Hematopoietic multipotent progenitor cell treated with erythropoietin and hydrocortisone succinate and interleukin-3 and kit ligand, for 15 days (in vitro differentiated cells): ENCODE measurements at regions not wholly inside any gene's neighbourhood (a gene's known extent, or its start where the extent isn't known, plus 50 kb on each side); places are given as distances from the start of the nearest gene placed in this dataset.
"Not testable (repeated sequence)": the region's sequence is repeated elsewhere in the genome, so short reads cannot be mapped to it uniquely, and the experiment has no call there.

Source experiments
- DNase-seq: peaks from one replicate; pipeline ENCODE4 v3.0.0-alpha.2; 2015; ENCODE audit warnings: low spot score

DNA sequence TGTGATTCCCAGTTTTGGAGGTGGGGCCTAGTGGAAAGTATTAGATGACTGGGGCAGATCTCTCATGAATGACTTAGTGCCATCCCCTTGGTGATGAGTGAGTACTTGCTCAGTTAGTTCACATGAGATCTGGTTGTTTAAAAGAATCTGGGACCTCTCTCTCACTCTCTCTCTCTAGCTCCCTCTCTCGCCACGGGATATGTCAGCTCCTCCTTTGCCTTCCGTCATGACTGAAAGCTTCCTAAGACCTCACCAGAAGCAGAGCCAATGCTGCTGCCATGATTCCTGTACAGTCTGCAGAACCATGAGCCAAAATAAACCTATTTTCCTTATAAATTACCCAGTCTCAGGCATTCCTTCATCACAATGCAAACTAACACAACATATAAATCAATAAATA lies 176.7 kb downstream of the PRELID2 start:
- no peak for DNase-seq

DNA sequence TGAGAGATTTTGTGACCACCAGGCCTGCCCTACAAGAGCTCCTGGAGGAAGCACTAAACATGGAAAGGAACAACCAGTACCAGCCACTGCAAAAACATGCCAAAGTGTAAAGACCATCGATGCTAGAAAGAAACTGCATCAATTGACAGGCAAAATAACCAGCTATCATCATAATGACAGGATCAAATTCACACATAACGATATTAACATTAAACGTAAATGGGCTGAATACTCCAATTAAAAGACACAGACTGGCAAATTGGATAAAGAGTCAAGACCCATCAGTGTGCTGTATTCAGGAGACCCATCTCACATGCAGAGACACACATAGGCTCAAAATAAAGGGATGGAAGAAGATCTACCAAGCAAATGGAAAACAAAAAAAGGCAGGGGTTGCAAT lies 182.4 kb downstream of the PRELID2 start:
- not testable (repeated sequence) for DNase-seq

- not testable (repeated sequence) for DNase-seq
These were observed 188.0 kb downstream of the PRELID2 start for GRCh38 chr5:145647137-145647536.

DNA sequence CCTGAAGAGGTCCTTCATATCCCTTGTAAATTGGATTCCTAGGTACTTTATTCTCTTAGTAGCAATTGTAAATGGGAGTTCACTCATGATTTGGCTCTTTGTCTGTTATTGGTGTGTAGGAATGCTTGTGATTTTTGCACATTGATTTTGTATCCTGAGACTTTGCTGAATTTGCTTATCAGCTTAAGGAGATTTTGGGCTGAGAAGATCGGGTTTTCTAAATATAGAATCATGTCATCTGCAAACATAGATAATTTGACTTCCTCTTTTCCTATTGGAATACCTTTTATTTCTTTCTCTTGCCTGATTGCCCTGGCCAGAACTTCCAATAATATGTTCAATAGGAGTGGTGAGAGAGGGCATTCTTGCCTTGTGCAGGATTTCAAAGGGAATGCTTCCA lies 191.9 kb downstream of the PRELID2 start:
- DNase-seq: not testable (repeated sequence)

- no peak for DNase-seq
These were observed 197.7 kb downstream of the PRELID2 start for GRCh38 chr5:145637396-145637795.

GRCh38 chr5:145636371-145636770 lies 198.8 kb downstream of the PRELID2 start:
- DNase-seq: no peak

GRCh38 chr5:145633474-145633873 lies 201.7 kb downstream of the PRELID2 start:
- DNase-seq: no peak

GRCh38 chr5:145632701-145633100 lies 202.4 kb downstream of the PRELID2 start:
- no peak for DNase-seq

DNA sequence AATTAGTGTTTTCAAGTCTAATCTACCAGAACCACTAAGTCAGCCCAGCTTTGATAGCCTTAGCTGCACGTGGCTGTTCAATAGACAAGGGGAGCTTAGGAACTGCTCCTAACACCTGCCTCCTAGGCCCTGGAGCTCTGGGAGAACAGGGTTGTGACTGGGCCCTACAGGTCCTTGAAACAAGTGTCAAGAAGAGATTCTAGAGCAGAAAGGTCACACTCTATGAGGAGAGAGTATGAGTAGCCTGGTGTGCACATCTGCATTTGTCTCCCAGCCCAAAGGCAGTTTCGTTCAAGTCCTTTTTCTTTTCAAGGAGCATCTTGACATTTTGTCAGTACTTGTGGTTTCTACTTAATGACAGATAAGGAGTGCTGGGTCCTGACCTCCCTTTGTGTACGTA lies 206.1 kb downstream of the PRELID2 start:
- no peak for DNase-seq

DNA sequence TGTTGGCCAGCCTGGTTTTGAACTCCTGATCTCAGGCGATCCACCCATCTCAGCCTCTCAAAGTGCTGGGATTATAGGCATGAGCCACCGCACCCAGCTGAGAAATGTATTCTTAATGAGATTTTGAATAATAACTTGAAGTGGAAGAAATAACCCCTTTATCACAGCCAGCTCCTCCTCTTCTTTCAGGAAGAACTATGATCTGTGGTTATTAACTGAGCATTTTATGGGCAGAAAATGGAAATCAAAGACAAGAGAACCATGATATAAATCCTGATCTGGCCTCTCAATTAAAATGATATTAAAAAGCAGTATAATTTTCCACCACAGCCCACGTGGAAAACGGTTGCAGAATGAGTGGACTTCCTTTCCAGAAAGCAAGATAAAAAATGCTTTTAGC lies 206.6 kb downstream of the PRELID2 start:
- no peak for DNase-seq

DNA sequence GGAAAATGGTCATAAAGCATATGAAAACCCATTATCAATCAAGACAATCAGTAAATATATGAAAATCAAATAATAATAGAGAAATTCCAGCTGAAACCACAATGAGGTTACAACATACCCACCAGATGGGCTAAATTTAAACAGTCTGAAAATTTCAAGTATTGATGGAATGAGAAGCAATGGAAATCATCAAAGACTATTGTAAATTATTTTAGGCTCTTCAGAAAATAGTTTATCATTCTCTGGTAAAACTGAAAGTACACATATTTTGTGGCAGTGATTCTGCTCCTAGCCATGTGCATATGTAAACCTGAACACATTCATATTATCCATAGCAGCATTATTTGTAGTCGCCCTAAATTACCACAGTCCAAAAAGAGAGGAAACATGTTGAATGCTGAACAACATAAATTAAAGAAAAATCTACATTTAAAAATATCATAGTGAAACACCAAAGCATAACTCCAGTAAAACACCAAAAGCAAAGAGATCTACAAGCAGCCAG lies 215.3 kb downstream of the PRELID2 start:
- DNase-seq: no peak

GRCh38 chr5:145616739-145617138 lies 218.4 kb downstream of the PRELID2 start:
- not testable (repeated sequence) for DNase-seq

DNA sequence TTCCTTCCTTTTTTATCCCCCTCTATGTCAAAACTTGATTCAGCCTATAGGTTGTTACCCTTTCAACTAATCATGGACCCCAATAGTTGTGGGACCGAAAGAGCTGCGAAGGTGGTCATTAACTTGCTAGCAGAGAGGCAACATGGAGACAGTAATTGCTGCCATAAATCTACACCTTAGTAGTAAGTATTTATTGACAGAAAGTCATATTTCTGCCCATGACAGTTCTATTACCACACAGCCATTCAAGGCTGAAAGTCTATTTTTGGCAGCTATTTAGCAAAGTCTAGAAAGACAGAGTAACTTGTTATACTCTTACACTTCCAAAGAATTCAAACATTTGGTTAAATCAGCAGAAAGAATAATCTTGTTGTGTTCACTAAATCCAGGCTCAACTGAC lies 236.2 kb downstream of the PRELID2 start:
- no peak for DNase-seq

DNA sequence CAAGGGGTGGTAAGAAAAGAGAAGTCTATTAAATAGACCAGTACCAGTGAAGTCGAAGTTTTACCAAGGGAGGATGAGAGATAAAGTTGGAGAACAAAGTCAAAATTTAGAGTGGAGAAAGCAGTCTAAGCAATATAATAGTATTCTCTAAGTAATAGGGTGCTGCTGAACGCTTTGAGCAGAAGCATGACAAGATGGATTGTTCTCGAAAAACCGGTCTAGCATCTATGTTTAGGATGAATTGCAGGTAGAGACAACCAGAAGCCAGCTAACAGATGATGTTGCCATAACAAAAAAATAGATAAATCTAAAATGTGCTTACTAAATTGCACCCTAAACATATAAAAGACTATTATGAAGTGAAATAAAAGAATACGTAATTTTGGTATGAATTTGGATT lies 237.0 kb downstream of the PRELID2 start:
- no peak for DNase-seq

DNA sequence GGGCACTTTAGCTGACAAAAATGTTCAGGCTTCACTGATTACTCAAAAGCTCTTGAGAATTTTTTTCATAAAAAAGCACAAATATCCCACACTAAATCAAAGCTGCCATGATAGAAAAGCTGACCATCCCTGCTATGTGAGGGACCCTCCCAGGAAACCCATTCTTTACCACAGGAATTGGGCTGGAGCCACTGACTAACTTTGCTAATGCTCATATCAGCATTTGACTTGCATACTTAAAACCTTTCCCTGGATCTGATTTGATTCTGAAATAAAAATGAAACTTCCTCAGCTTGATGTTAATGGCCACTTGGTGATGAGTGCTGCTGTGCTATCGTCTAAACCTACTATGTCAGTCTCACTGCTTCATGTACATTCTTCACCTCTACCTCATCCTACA lies 243.6 kb downstream of the PRELID2 start:
- no peak for DNase-seq

- DNase-seq: no peak
These were observed 246.1 kb downstream of the PRELID2 start for GRCh38 chr5:145589063-145589462.

DNA sequence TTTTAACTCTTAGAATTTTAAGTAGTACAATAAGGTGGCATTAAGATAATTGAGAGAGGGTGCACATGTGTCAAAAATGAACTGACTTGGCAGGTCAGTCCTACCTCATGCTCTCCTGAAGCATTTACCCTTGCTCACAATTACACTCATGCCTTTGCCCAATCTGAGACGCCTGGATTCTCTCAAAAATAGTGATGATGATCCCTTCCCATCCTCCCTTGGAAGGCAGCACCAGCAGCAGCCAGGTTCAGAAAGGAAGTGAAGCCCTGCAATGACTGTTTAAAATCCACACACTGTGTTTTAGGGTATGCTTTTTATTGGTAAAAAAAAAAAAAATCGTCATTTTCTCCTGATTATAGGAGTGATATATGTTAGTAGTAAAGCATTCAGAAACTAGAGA lies 246.6 kb downstream of the PRELID2 start:
- DNase-seq: no peak

DNA sequence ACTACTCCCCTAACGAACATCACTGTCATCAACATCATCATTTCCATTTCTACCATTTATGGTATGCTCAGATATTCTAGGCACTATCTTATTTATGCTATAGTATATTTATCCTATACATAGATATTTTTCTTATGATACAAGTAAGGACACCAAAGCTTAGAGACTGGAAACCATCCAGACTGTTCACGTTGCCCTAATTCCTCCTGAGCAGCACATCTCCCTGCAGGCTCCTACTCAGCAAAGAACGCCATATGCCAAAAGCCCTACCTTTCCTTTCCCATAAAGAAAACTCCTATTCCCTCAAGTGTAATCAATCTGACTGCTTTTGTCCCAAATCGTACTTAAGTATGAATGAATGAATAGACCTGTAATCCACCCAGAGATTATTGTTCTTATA lies 247.0 kb downstream of the PRELID2 start:
- no peak for DNase-seq

- no peak for DNase-seq
These were observed 247.4 kb downstream of the PRELID2 start for GRCh38 chr5:145587710-145588109.

DNA sequence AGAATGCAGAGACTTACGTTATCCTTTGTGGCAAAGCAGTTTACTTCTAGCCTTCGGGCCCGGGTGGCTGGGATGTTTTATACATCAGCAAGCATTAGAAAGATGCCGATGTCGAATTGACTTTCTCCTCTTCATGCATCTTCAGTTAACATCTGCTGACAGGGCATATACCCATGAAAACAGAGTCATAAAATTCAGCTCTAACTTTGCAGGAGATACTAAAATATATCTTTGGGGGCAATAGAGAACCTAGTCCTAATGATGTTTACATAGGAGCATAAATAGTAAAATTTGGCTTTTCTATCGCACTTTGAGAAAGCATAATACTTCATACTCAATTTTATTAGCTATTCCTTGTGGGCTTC lies 247.9 kb downstream of the PRELID2 start:
- no peak for DNase-seq

DNA sequence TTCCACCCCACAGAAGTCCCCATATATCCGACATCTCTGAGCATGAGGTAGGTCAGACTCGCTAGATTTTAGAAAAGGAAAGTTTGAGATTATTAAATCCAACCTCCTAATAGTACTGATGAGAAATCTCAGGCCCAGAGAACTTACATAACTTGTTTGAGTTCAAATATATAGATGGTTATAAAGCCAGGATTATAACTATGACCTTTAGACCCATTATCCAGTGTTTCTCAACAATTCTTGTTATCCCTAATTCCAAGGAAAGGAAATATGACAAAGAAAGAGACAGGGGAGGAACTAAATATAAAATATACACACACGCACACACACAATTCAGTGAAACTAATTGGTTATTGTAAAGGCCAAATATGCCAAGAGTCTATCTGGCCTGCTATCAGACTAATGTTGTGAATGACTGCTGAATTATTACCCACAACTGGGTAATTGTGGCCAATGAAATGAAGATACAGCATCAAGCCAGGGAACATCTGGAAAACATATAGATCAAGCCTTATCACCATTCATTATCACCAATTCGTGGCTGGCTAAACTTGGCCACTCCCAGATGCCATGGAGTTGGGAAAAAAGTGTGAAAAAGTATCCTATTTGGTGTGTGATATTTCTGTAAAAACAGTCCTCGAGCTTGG lies 248.4 kb downstream of the PRELID2 start:
- DNase-seq: no peak

GRCh38 chr5:145585443-145586148 lies 249.5 kb downstream of the PRELID2 start:
- DNase-seq: no peak

- DNase-seq: no peak
These were observed 255.8 kb downstream of the PRELID2 start for GRCh38 chr5:145579301-145579700.
